WI38 (cell line): ENCODE measurements at regions not wholly inside any gene's neighbourhood (a gene's known extent, or its start where the extent isn't known, plus 50 kb on each side); places are given as distances from the start of the nearest gene placed in this dataset.

Source experiments
- H3K4me3 ChIP-seq: 2 replicates; pipeline ENCODE4 v1.5.1; 2011; ENCODE audit warnings: low read depth, mild to moderate bottlenecking, control low read depth, low read length
- CTCF ChIP-seq: IDR thresholded peaks from 2 replicates; pipeline ENCODE4 v1.5.1; 2012; ENCODE audit warnings: low read depth, mild to moderate bottlenecking, control low read depth, low read length

- TF ChIP-seq CTCF = no peak
- H3K4me3 ChIP-seq = no peak overlapping the region
These were observed 73.6 kb downstream of the CYLC2 start for GRCh38 chr9:103068753-103069152.

- H3K4me3 ChIP-seq = no peak overlapping the region
- TF ChIP-seq CTCF = no peak
These were observed 83.4 kb downstream of the CYLC2 start for GRCh38 chr9:103078581-103078980.

GRCh38 chr9:103082494-103082893 is 87.4 kb downstream of the CYLC2 start:
- no peak overlapping the region for H3K4me3 ChIP-seq
- no peak for TF ChIP-seq CTCF

- no peak overlapping the region for H3K4me3 ChIP-seq
- TF ChIP-seq CTCF = no peak
These were observed 94.2 kb downstream of the CYLC2 start for GRCh38 chr9:103089357-103089756.

GRCh38 chr9:103104101-103104500 is 109.0 kb downstream of the CYLC2 start:
- TF ChIP-seq CTCF = no peak

GRCh38 chr9:103116246-103116645 is 121.1 kb downstream of the CYLC2 start:
- H3K4me3 ChIP-seq = no peak overlapping the region
- TF ChIP-seq CTCF = no peak

More at GRCh38 chr9:103104101-103104500, 109.0 kb downstream of the CYLC2 start:
- H3K4me3 ChIP-seq = no peak overlapping the region

- TF ChIP-seq CTCF = no peak
- H3K4me3 ChIP-seq = no peak overlapping the region
These were observed 131.4 kb downstream of the CYLC2 start for GRCh38 chr9:103126494-103126893.
